ENCODE measurements at regions not wholly inside any gene's neighbourhood (a gene's known extent, or its start where the extent isn't known, plus 50 kb on each side); places are given as distances from the start of the nearest gene placed in this dataset.

DNA sequence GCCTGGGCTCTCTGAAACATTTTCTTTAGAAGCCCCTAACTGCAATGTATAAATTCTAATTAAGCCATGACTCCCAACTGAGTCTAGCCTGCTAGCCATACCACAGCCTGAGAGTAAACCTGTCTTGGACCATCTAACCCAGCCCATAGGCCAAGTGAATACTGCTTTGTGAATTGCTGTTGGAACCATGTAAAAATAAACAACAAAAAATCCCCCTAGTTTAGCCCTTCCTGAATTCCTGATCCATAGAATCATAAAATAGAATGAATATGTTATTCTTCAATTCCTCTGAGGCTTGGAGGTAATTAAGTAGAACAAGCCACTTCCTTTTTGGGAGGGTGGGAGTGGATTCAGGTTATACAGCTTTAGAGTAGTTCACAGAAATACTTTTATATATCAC is 1496.4 kb downstream of the MRPL39 start:
- H3K9me3 ChIP-seq (ENCODE audit: low read depth, low read length) = no peaks in the 10 kb centered on the region
- H3K27ac ChIP-seq = no peak overlapping the region
- no peaks in the 10 kb centered on the region for H3K36me3 ChIP-seq (ENCODE audit: insufficient read depth, low read length)
- no peak overlapping the region for H3K4me3 ChIP-seq
- no peak overlapping the region for H3K9ac ChIP-seq (ENCODE audit: insufficient read length)
- TF ChIP-seq POLR2AphosphoS5 (IDR thresholded peaks at IDR 0.05; ENCODE audit: borderline replicate concordance, low read depth, low read length) (no peak), FOXP2 (optimal IDR thresholded peaks at IDR 0.05; ENCODE audit: control extremely low read depth, extremely low read length, insufficient read depth) (no peak), EZH2 (IDR thresholded peaks at IDR 0.05) (no peak)
- peak; percentile 16 for DNase-seq (ENCODE audit: low read depth, low spot score)

- no peak overlapping the region for H3K4me3 ChIP-seq
- H3K9me3 ChIP-seq (ENCODE audit: low read depth, low read length) = no peaks in the 10 kb centered on the region
- no peak overlapping the region for H3K27ac ChIP-seq
- no peak for DNase-seq (ENCODE audit: low read depth, low spot score)
- no peak overlapping the region for H3K9ac ChIP-seq (ENCODE audit: insufficient read length)
- no peak for TF ChIP-seq FOXP2 (optimal IDR thresholded peaks at IDR 0.05; ENCODE audit: control extremely low read depth, extremely low read length, insufficient read depth)
- no peak for TF ChIP-seq EZH2 (IDR thresholded peaks at IDR 0.05)
- no peak for TF ChIP-seq POLR2AphosphoS5 (IDR thresholded peaks at IDR 0.05; ENCODE audit: borderline replicate concordance, low read depth, low read length)
- H3K36me3 ChIP-seq (ENCODE audit: insufficient read depth, low read length) = no peaks in the 10 kb centered on the region
Observed at GRCh38 chr21:24097181-24097580, 1510.1 kb downstream of the MRPL39 start.

DNA sequence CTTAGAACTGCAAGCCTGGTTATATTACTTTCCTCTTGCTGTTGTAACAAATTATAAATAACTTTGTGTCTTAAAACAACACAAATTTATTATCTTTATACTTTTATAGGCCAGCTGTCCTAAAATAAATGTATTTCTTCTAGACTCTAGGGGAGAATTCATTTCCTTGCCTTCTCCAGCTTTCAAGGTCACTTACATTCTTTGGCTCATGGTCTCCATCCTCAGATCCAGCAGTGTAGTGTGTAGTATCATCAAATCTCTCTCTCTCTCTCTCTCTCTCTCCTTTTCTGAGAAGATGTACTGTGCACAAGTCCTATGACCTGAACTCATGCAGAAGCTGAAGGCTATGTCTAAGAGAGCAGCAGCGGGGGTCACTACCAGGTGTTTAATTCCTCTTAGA is 1510.6 kb downstream of the MRPL39 start:
- Histone ChIP-seq H3K9me3 (ENCODE audit: low read depth, low read length) (no peaks in the 10 kb centered on the region), H3K27ac (no peak overlapping the region), H3K4me3 (no peak overlapping the region), H3K36me3 (ENCODE audit: insufficient read depth, low read length) (no peaks in the 10 kb centered on the region), H3K9ac (ENCODE audit: insufficient read length) (no peak overlapping the region)
- TF ChIP-seq EZH2 (IDR thresholded peaks at IDR 0.05) (no peak), FOXP2 (optimal IDR thresholded peaks at IDR 0.05; ENCODE audit: control extremely low read depth, extremely low read length, insufficient read depth) (no peak), POLR2AphosphoS5 (IDR thresholded peaks at IDR 0.05; ENCODE audit: borderline replicate concordance, low read depth, low read length) (no peak)
- DNase-seq (ENCODE audit: low read depth, low spot score) = no peak

- no peak overlapping the region for H3K27ac ChIP-seq
- H3K36me3 ChIP-seq (ENCODE audit: insufficient read depth, low read length) = no peaks in the 10 kb centered on the region
- no peak overlapping the region for H3K4me3 ChIP-seq
- H3K9ac ChIP-seq (ENCODE audit: insufficient read length) = no peak overlapping the region
- no peak for DNase-seq (ENCODE audit: low read depth, low spot score)
- TF ChIP-seq EZH2 (IDR thresholded peaks at IDR 0.05) (no peak), FOXP2 (optimal IDR thresholded peaks at IDR 0.05; ENCODE audit: control extremely low read depth, extremely low read length, insufficient read depth) (no peak), POLR2AphosphoS5 (IDR thresholded peaks at IDR 0.05; ENCODE audit: borderline replicate concordance, low read depth, low read length) (no peak)
- no peaks in the 10 kb centered on the region for H3K9me3 ChIP-seq (ENCODE audit: low read depth, low read length)
Observed at GRCh38 chr21:24093032-24093431, 1514.2 kb downstream of the MRPL39 start.

DNA sequence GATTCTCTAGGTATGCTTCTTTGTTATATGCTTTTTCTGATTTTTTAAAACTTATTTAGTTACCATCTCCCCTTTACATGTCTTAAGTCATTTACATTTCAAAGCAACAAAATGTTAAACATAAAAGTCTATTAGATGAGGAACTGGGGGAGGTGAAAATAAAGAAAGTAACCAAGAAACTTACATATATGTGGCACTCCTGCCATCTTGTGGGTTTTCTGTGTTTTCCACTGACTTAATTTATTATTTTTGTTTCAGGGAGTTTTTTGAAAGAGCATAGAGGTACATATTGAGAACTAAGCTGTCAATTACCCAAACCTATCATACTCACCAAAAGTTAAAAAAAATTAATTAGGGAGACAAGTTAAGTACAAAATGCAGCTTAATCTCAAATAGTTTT is 1531.1 kb downstream of the MRPL39 start:
- no peak for TF ChIP-seq FOXP2 (optimal IDR thresholded peaks at IDR 0.05; ENCODE audit: control extremely low read depth, extremely low read length, insufficient read depth)
- TF ChIP-seq EZH2 (IDR thresholded peaks at IDR 0.05) = no peak
- no peak for TF ChIP-seq POLR2AphosphoS5 (IDR thresholded peaks at IDR 0.05; ENCODE audit: borderline replicate concordance, low read depth, low read length)
- Histone ChIP-seq H3K9me3 (ENCODE audit: low read depth, low read length) (peaks cover 11% of the 10 kb centered on the region; the same call in 1 of the 2 replicates), H3K27ac (no peak overlapping the region), H3K9ac (ENCODE audit: insufficient read length) (no peak overlapping the region), H3K36me3 (ENCODE audit: insufficient read depth, low read length) (no peaks in the 10 kb centered on the region), H3K4me3 (no peak overlapping the region)
- DNase-seq (ENCODE audit: low read depth, low spot score) = no peak

DNA sequence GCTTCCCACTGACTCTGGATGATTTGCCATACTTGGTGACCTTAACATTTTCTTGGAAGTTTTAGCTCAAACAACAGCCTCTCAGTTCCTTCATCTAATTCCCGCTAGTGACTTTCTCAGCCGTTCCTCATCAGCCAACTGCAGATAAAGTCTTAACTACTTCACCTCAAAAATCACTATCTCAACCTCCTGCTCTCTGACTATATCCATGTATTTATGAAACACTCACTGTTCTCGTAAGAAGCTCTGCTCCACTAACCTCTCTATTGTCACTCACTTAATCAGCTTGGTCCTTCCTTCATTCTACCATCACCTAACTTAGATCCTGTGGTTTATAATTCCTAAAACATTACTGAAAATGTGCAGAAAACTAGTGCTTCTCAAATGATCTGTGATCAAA is 1551.6 kb downstream of the MRPL39 start:
- H3K4me3 ChIP-seq = no peak overlapping the region
- no peaks in the 10 kb centered on the region for H3K36me3 ChIP-seq (ENCODE audit: insufficient read depth, low read length)
- no peak for TF ChIP-seq POLR2AphosphoS5 (IDR thresholded peaks at IDR 0.05; ENCODE audit: borderline replicate concordance, low read depth, low read length)
- no peak overlapping the region for H3K9ac ChIP-seq (ENCODE audit: insufficient read length)
- no peaks in the 10 kb centered on the region for H3K9me3 ChIP-seq (ENCODE audit: low read depth, low read length)
- DNase-seq (ENCODE audit: low read depth, low spot score) = no peak
- no peak overlapping the region for H3K27ac ChIP-seq

DNA sequence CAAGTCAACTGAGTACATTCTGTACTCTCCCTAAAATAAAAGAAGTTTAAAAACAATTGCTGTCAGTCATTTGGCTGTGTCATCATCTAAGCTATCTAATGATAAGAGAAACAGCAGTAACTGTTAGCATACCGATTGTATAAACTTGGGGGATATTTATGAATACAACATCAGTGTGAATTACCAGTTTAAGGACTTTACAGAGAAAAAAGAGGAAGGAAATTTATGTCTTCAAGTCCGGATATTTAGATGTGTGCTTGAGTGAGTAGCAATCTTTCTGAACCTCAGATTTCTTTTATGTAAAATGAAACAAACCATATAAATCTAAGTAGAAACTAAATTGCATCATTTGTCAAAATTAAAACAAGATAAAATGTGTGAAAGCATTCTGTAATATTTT is 1557.0 kb downstream of the MRPL39 start:
- no peak overlapping the region for H3K9ac ChIP-seq (ENCODE audit: insufficient read length)
- TF ChIP-seq POLR2AphosphoS5 (IDR thresholded peaks at IDR 0.05; ENCODE audit: borderline replicate concordance, low read depth, low read length) (no peak), EZH2 (IDR thresholded peaks at IDR 0.05) (no peak), FOXP2 (optimal IDR thresholded peaks at IDR 0.05; ENCODE audit: control extremely low read depth, extremely low read length, insufficient read depth) (no peak)
- no peak for DNase-seq (ENCODE audit: low read depth, low spot score)

DNA sequence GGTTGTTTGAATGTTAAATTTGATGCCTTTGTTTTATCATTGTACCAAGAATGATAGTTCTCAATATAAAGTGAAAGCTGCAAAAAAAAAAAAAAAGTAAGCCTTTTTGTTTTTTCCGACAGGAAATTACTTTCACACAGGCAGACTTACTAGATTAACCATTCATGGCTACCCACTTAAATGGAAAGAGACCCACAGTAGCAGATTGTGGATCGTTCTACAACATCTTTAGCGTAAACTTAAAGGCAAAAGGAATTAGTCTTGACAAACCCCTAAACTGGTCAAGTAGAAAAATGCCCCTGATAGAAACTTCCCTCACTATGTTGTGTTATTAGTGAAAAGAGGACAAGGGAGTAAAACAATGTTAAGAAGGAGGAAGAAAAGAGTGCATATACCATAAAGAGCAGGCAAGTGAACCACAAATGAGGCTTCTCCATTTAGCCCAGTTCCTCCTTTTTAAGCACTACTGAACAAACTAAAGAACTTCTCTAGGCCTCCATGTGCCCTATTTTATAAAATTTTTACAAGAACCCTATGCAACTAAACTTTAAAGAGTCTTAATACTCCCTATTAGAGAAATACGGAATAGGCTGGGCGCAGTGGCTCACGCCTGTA is 1560.3 kb downstream of the MRPL39 start:
- Histone ChIP-seq H3K9ac (ENCODE audit: insufficient read length) (no peak overlapping the region), H3K9me3 (ENCODE audit: low read depth, low read length) (no peaks in the 10 kb centered on the region), H3K4me3 (no peak overlapping the region), H3K27ac (no peak overlapping the region), H3K36me3 (ENCODE audit: insufficient read depth, low read length) (no peaks in the 10 kb centered on the region)
- TF ChIP-seq POLR2AphosphoS5 (IDR thresholded peaks at IDR 0.05; ENCODE audit: borderline replicate concordance, low read depth, low read length) = no peak
- TF ChIP-seq EZH2 (IDR thresholded peaks at IDR 0.05) = no peak
- no peak for TF ChIP-seq FOXP2 (optimal IDR thresholded peaks at IDR 0.05; ENCODE audit: control extremely low read depth, extremely low read length, insufficient read depth)
- DNase-seq (ENCODE audit: low read depth, low spot score) = no peak

More for the DNA sequence above, 1557.0 kb downstream of the MRPL39 start:
- Histone ChIP-seq H3K9me3 (ENCODE audit: low read depth, low read length) (no peaks in the 10 kb centered on the region), H3K27ac (no peak overlapping the region), H3K4me3 (no peak overlapping the region), H3K36me3 (ENCODE audit: insufficient read depth, low read length) (no peaks in the 10 kb centered on the region)

DNA sequence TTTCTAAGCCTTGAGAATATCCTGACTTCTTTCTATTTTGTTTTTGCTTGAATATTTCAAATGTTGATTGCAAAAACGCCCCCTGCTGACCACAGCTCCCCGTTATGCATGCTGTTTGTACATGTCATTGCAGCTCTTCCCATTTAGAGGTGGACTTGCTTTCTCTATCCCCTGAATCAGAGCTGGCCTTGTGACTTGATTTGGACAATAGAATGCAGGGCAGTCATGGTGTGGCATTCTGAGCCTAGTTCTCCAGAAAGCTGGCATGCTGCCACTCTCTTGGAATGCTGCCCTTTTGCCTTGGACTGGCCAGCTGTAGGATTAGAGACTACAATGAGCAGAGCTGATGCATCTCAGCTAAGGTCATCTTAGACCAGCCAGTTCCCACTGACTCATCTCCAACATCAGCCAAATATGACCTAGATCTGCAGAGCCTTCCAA is 1561.5 kb downstream of the MRPL39 start:
- Histone ChIP-seq H3K27ac (peak overlapping the region; percentile 48; the same call in 1 of the 2 replicates), H3K9ac (ENCODE audit: insufficient read length) (no peak overlapping the region), H3K36me3 (ENCODE audit: insufficient read depth, low read length) (no peaks in the 10 kb centered on the region), H3K4me3 (no peak overlapping the region), H3K9me3 (ENCODE audit: low read depth, low read length) (no peaks in the 10 kb centered on the region)
- no peak for DNase-seq (ENCODE audit: low read depth, low spot score)
- TF ChIP-seq EZH2 (IDR thresholded peaks at IDR 0.05) = no peak
- TF ChIP-seq POLR2AphosphoS5 (IDR thresholded peaks at IDR 0.05; ENCODE audit: borderline replicate concordance, low read depth, low read length) = no peak
- TF ChIP-seq FOXP2 (optimal IDR thresholded peaks at IDR 0.05; ENCODE audit: control extremely low read depth, extremely low read length, insufficient read depth) = no peak

Data from SK-N-MC (cell line).